ELR (cell line): ENCODE measurements at regions not wholly inside any gene's neighbourhood (a gene's known extent, or its start where the extent isn't known, plus 50 kb on each side); places are given as distances from the start of the nearest gene placed in this dataset.
"Not testable (repeated sequence)": the region's sequence is repeated elsewhere in the genome, so short reads cannot be mapped to it uniquely, and the experiment has no call there.

ENCODE experiments used
- DNase-seq: peaks from one replicate; pipeline ENCODE4 v3.0.0-alpha.2; 2015; ENCODE audit warnings: low read depth

GRCh38 chr1:10867914-10868598 lies 71.6 kb upstream of the CASZ1 start:
- no peak for DNase-seq

- DNase-seq = no peak
Measured at GRCh38 chr1:10868599-10868965, 72.1 kb upstream of the CASZ1 start.

GRCh38 chr1:10869933-10870332 lies 73.5 kb upstream of the CASZ1 start:
- no peak for DNase-seq

- no peak for DNase-seq
Measured at GRCh38 chr1:10870493-10871096, 74.1 kb upstream of the CASZ1 start.

GRCh38 chr1:10873189-10873588 lies 76.7 kb upstream of the CASZ1 start:
- DNase-seq = peak; percentile 11

- DNase-seq = no peak
Measured at GRCh38 chr1:10874351-10874750, 77.9 kb upstream of the CASZ1 start.

GRCh38 chr1:10877894-10878293 lies 81.4 kb upstream of the CASZ1 start:
- DNase-seq = no peak

- DNase-seq = no peak
Measured at GRCh38 chr1:10878469-10878868, 82.0 kb upstream of the CASZ1 start.

GRCh38 chr1:10880063-10880462 lies 83.6 kb upstream of the CASZ1 start:
- DNase-seq = no peak

- no peak for DNase-seq
Measured at GRCh38 chr1:10881046-10881445, 84.6 kb upstream of the CASZ1 start.

GRCh38 chr1:10882069-10882468 lies 85.6 kb upstream of the CASZ1 start:
- DNase-seq = no peak

GRCh38 chr1:10887032-10887431 lies 90.6 kb upstream of the CASZ1 start:
- not testable (repeated sequence) for DNase-seq

- no peak for DNase-seq
Measured at GRCh38 chr1:10888291-10888690, 91.8 kb upstream of the CASZ1 start.

- no peak for DNase-seq
Measured at GRCh38 chr1:10888791-10889649, 92.6 kb upstream of the CASZ1 start.

- no peak for DNase-seq
Measured at GRCh38 chr1:10889650-10890353, 93.4 kb upstream of the CASZ1 start.

- DNase-seq = no peak
Measured at GRCh38 chr1:10890491-10891071, 94.1 kb upstream of the CASZ1 start.

GRCh38 chr1:10891091-10891490 lies 94.6 kb upstream of the CASZ1 start:
- no peak for DNase-seq

- DNase-seq = no peak
Measured at GRCh38 chr1:10892138-10893065, 96.0 kb upstream of the CASZ1 start.

GRCh38 chr1:10895621-10896020 lies 99.2 kb upstream of the CASZ1 start:
- no peak for DNase-seq

GRCh38 chr1:10896673-10897072 lies 100.2 kb upstream of the CASZ1 start:
- no peak for DNase-seq
